NCI-H1048 (cell line): ENCODE measurements at regions not wholly inside any gene's neighbourhood (a gene's known extent, or its start where the extent isn't known, plus 50 kb on each side); places are given as distances from the start of the nearest gene placed in this dataset.

Experiments
- DNase-seq: peaks from one replicate; lab custom pipeline; 2025; lab: John Stamatoyannopoulos, UW

GRCh38 chr5:107263387-107264018, 407.2 kb downstream of the EFNA5 start:
- no peak for DNase-seq

- DNase-seq = no peak
Observed at GRCh38 chr5:107257885-107258520, 412.7 kb downstream of the EFNA5 start.

DNA sequence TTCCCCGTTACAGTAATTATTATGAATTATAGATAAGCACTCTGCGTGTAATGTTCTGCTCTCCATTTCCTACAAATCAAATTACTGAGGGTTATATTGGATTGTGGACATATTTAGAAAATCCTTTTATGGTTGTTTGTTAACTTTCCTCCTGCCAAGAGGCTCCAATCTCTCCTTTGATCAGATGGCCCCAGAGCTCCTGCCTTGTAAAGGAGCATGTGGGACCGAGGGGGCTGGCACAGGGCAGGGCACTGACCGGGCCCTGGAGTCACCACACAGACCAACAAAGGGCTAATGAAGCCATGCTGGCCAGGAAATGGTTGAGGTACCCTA, 415.9 kb downstream of the EFNA5 start:
- DNase-seq = no peak

- DNase-seq = no peak
Observed at GRCh38 chr5:107254214-107254901, 416.4 kb downstream of the EFNA5 start.

DNA sequence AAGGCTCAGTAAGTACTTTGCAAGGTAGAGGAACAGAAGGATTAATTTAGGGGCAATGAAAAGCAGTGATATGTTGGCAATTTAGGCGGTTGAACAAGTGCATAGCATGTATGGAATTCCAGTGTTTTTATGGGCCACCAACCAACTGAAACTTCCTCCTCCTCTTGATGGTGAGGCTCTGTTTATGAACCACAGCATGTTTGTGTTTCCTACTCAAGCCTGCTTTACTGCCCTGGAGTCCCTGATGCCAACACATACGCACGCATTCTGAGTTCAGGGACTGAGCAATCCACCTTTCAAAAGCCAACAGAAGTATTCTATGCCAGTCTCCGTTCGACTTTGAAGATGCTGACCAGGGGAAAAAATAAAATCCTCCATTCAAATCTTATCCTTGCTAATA, 417.5 kb downstream of the EFNA5 start:
- DNase-seq = no peak

- DNase-seq = no peak
Observed at GRCh38 chr5:107251151-107251550, 419.6 kb downstream of the EFNA5 start.

DNA sequence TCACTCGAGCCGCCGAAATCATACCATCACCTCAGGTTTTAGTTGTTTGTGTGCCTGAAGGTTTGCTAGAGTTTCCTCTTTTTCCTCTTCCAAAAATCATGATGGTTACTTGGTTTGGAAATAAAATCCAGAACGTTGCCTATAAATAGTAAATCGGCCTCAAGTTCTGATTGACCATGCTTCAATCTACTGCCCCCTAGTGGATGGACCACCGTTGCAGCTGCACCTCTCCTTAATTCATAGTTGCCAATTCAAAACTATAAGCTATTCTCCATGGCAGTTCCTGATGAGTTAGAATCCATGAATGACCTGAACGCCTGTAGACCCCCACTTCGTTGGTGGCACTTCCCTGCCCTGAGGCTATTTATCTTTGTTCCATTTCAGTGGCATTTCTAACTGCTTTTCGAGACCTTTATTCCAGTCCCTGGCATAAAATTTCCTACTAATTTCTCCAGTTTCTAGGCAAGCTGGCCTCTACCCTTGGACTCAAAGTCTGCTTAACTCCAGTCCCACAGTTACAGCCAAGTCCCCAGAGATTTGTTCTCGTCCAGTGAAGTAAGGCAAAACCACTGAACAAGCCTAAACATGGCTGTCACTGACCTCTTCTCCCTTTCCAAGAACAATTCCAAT, 422.6 kb downstream of the EFNA5 start:
- DNase-seq = peak; percentile 29

GRCh38 chr5:107247427-107247826, 423.3 kb downstream of the EFNA5 start:
- no peak for DNase-seq

- no peak for DNase-seq
Observed at GRCh38 chr5:107243220-107243579, 427.5 kb downstream of the EFNA5 start.

DNA sequence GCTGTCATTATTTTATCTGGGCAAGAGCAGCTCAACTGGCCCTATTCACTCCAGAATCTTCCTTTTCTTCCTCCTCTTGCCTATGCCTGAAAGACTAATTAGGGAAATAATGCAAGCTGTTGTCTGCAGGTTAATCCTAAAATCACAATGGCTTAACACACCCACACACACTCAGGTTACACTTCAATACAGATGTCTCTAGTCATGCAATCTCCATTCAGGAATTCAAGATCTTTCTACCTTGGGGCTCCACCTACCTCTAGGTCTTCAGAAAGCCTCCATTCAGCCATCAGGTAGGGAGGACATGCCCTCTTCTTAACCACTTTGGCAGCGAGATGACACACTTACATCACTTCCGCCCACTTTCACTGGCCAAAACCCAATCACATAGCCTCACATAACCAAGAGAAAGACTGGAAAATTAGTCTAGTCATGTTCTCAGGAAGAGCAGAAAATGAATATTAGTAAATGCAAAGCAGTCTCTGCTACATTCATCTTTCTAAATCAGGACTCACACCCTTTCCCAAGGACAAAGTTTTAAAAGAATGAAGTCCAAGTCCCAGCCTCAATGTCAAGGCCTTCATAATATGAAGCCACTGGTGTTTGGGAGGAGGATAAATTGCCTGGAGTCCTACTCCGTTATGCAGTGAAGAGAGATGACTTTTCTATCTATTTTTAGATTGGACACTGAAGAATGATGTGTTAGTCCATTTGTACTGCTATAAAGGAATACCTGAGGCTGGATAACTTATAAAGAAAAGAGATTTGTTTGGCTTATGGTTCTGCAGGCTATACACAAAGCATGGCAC, 428.1 kb downstream of the EFNA5 start:
- DNase-seq = no peak

GRCh38 chr5:107241841-107242240, 428.9 kb downstream of the EFNA5 start:
- DNase-seq = no peak

GRCh38 chr5:107235167-107235566, 435.6 kb downstream of the EFNA5 start:
- no peak for DNase-seq

GRCh38 chr5:107232788-107233187, 437.9 kb downstream of the EFNA5 start:
- DNase-seq = no peak

DNA sequence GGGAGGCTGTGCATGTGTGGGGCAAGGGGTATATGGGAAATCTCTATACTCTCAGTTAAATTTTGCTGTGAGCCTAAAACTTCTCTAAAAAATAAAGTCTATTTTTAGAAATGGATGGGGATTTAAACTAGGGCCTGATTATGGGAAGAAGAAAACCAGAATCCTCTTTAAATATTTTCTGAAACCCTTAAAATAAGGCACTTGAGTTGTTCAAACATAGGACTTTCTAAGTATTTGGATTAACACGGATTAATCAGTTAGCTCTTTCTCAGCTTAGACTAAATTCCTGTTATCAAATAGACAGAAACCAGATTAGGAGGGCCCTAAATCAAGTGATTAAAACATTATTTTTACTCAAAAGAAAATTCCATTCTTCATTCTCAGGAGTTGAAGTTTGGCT, 438.4 kb downstream of the EFNA5 start:
- no peak for DNase-seq

DNA sequence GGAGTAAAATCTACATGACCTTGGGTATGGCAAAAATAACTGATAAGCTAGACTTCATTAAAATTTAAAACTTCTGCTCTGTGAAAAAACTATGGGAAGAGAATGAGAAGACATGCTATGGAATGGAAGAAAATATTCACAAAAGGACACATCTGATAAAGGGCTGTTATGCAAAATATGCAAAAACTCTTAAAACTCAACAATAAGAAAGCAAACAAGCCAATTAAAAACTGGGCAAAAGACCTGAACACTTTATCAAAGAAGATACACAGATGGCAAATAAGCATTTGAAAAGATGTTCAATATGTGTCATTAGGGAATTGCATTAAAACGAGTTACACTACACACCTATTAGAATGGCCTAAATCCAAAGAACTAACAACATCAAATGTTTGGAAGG, 439.5 kb downstream of the EFNA5 start:
- DNase-seq = no peak

DNA sequence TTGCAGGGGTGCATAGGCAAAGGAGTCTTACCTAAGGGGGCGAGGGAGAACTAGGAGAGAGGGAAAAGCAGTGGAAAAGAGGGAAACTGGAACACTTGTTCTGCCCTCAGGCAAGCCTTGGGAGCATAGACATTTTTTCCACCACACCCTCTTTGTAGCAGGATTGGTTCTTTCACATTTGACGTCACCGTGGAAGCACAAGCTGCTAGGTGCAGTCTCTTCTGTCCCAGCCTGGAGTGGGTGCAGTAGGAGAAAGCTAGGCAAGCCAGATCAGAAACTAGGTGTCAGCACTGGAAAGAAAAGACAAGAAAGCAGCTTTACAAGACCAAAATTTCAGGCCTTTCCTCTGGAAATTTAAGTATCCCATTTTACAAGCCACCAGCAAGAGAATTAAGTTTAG, 440.4 kb downstream of the EFNA5 start:
- DNase-seq = no peak

GRCh38 chr5:107228226-107228625, 442.5 kb downstream of the EFNA5 start:
- no peak for DNase-seq

GRCh38 chr5:107224272-107224671, 446.5 kb downstream of the EFNA5 start:
- DNase-seq = no peak

DNA sequence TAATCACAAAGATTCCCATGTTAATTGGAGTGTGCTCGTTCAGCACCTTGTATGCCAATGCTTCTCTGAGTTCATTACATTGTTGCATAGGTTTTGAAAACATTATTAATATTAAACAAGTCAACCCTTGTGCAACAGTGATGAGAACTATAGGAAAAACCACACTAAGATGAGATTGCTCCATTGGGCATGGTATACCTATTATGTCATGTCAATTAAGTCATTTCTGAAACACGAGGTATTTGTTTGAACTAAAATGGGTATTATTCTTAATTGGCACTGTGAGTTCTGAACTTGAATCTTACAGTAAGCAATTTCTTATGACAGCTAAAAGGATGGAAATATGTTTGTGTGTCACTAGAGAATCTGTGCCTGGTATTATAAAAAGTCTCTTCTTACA, 447.7 kb downstream of the EFNA5 start:
- no peak for DNase-seq

- DNase-seq = no peak
Observed at GRCh38 chr5:107219993-107220392, 450.7 kb downstream of the EFNA5 start.

- no peak for DNase-seq
Observed at GRCh38 chr5:107218457-107219193, 452.1 kb downstream of the EFNA5 start.

- no peak for DNase-seq
Observed at GRCh38 chr5:107217721-107218130, 453.0 kb downstream of the EFNA5 start.
